ENCODE measurements at regions not wholly inside any gene's neighbourhood (a gene's known extent, or its start where the extent isn't known, plus 50 kb on each side); places are given as distances from the start of the nearest gene placed in this dataset.

DNA sequence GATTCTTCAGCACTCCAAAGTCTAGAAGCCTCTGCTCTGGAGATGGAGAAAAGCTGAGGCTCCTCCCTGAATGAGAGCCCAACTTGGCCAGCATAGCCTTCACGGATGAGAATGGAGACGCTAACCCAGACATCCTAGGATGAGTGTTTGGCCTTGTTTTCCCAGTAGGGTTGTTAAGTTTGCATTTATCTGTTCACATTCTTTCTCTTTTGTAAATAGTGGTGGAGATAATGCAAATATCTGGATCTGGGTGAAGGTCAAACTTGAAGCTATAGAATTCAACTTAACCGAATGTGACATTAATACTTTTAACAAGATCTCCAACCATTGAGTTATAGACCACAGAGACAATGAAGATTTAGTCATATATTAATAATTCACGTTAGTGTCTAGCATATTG lies 53.4 kb upstream of the BZW1 start:
- TF ChIP-seq, protein P1, sequence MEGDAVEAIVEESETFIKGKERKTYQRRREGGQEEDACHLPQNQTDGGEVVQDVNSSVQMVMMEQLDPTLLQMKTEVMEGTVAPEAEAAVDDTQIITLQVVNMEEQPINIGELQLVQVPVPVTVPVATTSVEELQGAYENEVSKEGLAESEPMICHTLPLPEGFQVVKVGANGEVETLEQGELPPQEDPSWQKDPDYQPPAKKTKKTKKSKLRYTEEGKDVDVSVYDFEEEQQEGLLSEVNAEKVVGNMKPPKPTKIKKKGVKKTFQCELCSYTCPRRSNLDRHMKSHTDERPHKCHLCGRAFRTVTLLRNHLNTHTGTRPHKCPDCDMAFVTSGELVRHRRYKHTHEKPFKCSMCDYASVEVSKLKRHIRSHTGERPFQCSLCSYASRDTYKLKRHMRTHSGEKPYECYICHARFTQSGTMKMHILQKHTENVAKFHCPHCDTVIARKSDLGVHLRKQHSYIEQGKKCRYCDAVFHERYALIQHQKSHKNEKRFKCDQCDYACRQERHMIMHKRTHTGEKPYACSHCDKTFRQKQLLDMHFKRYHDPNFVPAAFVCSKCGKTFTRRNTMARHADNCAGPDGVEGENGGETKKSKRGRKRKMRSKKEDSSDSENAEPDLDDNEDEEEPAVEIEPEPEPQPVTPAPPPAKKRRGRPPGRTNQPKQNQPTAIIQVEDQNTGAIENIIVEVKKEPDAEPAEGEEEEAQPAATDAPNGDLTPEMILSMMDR (IDR thresholded peaks at IDR 0.05), result no peak
- no peak for TF ChIP-seq POLR2A (IDR thresholded peaks at IDR 0.05)

Data from uterus (tissue), 2 donors.